ENCODE measurements at regions not wholly inside any gene's neighbourhood (a gene's known extent, or its start where the extent isn't known, plus 50 kb on each side); places are given as distances from the start of the nearest gene placed in this dataset.

DNA sequence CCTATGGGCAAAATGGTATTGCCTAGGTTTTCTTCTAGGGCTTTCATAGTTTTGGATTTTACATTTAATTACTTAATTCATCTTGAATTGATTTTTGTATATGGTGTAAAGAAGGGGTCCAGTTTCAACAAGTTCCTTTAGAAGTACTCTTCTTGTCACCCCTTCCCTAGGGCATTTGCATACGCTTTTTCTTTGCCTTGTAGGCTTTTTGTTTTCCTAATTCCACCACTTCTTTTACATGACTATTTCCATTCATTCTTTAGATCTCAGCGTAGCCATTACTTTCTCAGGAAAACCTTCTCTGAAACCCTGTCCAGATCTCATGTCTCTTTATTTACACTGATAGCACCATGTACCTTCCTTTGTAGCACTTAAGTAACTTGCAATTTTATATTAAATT is 648.6 kb downstream of the XPNPEP1 start:
- no peak for TF ChIP-seq POLR2AphosphoS5 (IDR thresholded peaks at IDR 0.05)
- no peak for TF ChIP-seq EP300 (conservative IDR thresholded peaks at IDR 0.05; ENCODE audit: poor library complexity, severe bottlenecking)
